HG03439 (cell line): ENCODE measurements at regions not wholly inside any gene's neighbourhood (a gene's known extent, or its start where the extent isn't known, plus 50 kb on each side); places are given as distances from the start of the nearest gene placed in this dataset.
A peak's percentile ranks its signal among the peaks of the same experiment; 100 is the strongest.
"Not testable (repeated sequence)": the region's sequence is repeated elsewhere in the genome, so short reads cannot be mapped to it uniquely, and the experiment has no call there.

ENCODE experiments used
- ATAC-seq: cut with Tn5 transposase; IDR thresholded peaks from one replicate; pipeline ENCODE4 v1.9.1; 2021; ENCODE audit warnings: mild to moderate bottlenecking, moderate library complexity; ENCODE audit not compliant: unreplicated experiment

DNA sequence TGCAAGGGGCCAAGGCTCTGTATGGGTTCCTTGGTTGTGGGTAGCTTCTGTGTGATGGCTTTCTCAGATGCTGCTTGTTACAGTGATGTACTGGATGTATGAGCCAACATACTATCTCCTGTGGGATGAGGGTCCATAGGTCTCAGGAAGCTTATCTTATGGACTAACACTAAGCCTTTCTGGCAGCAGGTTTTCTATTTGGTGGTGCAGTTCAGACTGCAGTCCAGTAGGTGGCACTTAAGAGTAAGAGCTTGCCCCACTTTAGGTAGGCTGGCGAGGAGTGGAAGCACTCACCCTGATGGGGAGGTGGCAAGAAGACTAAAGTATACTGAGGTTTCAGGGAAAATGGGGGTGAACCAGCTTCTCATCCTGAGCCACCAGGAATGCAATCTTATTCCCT, 306.7 kb upstream of the MAOA start:
- peak; percentile 58 for ATAC-seq

DNA sequence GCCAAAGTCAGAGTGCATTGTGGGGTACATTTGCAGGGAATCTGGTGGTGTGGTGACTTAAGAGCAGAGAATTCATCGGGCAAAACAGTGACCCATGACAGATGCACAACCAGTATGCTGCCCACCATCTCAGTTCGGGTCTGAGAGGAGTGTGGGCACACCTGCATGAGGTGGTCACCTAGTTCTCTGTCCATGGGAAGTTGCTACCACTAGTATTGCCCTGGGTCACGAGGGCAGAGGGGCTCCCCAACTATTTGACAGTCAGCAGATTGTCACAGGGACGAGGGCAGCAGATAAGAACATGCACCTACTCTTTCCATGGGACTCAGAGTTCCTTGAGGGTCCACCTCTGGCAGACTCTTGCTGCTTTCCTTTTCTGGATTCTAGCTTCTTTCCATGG, 305.2 kb upstream of the MAOA start:
- no peak for ATAC-seq

DNA sequence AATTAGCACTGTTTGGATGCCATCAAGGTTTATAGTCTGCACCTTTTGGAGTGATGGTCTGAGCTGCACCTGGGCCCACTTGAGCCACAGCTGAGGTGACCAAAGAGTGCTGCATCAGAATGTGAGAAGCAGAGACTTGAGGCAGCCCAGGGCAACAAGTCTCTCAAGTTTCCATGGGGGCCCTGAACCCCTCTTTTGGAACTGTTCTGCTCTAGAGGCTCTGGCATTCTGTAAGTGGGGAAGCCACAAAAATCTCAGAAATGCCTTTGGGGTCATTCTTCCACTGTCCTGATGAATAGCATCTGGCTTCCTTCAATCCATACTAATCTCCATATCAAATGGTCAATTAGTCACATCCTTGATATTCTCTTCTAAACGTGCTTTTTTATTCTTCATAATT, 298.4 kb upstream of the MAOA start:
- ATAC-seq = no peak

DNA sequence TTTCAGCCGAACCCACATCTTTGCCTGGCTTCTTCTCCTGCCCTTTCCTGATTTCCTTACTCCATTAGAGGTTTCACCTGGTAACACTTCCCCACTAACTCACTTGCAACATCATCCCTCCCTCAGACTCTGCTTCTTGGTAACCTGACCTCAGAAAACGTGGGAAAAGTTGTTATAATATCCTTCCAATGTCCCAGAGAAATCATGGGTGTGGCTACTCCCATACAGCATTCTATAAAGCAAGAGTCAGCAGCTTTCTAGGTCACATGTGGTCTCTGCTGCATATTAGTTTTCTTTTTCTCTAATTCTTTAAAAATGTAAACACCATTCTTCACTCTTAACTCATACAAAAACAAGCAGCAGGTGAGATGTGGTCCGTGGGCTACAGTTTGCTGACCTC, 283.1 kb upstream of the MAOA start:
- ATAC-seq = no peak

DNA sequence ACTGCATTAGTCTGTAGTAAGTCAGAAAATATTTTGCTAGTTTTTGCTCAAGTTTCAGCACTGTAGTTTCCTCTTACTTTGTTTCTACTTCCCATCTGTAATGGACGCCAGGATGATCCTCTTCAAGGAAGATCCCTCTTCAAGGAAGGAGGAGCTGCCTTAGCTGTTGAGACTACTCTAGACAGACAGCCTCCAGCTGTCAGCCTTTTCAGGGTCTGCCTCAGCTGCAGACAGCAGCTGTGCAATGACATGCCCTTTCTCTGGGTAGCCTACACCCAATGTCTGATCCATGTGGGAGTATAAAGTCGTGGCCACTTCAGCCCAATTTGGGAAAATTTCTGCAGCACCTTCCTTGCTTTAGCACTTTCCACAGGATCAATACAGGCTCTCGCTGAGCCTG, 281.0 kb upstream of the MAOA start:
- ATAC-seq = no peak

DNA sequence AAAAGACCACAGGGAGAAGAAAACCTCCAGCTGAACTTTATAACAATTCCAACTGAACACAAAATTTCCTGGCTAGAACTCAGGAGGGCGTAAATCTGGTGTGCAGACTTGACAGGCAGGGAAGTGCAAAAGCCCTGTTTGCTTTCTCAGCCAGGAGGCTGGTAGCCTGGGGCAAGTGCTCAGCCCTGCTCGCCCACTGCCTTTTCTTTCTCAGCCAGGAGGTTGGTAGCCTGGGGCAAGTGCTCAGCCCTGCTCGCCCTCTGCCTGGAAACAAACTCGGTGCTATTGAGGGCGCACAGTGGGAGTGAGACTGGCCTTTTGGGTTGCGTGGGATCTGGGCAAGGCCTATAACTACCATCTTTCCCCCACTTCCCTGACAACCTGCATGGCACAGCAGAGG, 275.4 kb upstream of the MAOA start:
- no peak for ATAC-seq

DNA sequence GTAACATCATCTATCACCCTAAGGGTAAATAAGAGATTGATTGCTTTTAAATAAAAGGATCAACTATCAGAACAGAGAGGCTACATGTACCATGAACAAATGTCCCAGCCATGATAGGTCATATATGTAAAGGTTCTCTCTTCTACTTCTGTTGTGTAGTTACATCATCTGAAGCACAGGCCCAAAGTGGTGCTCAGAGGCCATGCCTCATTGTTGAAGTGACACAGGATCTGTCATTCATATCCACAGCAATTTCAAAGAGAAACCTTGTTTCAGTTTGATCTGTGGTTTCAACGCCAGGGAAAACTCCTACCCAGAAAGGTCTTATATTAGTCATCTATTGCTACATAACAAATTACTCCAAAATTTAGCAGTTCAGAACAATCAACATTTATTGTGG, 269.2 kb upstream of the MAOA start:
- no peak for ATAC-seq

DNA sequence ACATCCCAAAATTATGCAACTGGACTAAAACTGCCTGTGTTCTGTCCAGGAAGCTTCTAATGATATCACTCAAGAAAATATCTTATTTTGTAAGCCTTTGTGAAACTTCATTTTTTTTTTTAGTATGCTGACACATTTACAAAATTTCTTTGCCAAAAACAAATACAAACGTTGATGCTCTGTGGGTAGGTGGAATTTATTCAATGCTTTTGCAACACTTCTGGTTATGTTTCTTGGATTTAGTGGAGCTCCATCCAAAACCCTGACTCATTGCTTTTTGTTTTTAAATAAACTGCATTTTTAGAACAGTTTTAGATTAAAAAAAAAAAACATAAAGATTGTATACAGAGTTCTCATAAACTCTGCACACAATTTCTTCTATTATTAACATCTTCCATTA, 250.9 kb upstream of the MAOA start:
- ATAC-seq = no peak

DNA sequence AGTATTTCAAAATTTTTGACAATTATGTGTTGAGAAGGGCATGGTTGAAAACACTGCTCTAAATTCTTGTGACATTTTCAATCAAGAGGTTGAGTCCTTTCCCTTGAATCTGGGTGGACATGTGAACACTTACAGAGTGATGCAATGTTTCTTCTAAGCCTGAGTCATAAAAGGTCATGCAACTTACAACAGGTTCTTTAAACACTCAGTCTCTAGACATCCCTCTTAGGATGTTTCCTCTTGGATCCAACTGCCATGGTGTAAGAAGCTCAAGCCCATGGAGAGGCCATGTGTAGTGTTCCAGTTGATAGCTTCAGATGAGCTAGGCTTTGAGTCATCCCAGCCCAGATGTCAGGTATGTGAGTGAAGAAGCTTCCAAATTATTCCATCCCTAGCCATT, 232.2 kb upstream of the MAOA start:
- ATAC-seq = no peak

DNA sequence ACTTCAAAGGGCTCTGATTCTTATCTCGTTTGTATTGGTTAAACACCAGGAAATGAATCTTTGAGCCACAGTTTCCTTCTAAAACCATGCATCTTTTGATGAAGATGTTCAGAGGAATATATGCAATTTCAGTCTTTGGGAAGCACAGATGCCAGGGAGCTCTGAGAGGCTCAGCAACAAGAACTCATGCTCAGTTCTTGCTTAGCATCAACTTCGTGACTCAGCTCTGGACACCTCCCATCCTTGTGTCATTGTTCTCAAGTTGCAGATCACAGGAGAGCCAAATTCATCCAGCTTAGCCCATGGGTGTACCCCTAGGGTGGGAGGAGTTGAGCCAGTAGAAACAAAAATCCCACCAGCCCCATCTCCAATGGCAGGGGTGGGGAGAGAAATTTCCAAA, 219.6 kb upstream of the MAOA start:
- no peak for ATAC-seq

DNA sequence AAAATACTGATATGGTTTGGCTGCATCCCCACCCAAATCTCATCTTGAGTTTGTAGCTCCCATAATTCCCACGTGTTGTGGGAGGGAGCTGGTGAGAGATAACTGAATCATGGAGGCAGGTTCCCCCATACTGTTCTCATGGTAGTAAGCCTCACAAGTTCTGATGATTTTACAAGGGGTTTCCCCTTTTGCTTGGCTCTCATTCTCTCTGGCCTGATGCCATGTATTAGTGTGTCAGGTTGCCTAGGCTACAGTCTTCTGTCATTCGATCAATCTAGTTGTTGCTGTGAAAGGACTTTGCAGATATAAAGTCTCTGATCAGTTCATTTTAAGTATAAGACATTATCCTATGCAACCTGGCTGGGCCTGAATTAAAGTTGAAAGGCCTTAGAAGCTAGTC, 209.3 kb upstream of the MAOA start:
- ATAC-seq = no peak

DNA sequence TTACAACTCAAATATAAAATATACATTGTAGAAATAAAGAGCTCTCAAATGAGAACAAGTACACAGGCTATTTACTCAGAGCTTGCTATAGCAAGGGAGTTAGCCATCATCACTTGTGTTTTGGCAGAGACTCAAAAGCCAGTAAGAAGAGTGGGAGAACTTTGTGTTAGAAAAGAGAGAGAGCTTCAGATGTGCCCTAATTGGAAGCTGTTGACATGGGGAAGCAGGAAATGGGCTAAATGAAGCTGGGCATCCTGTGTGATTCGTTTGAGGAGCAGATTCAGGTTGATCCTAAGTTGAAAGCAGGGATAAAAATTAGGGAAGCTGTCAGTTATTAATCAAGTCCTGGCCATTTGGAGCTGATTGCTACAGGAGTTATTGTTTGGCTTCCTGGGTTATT, 207.4 kb upstream of the MAOA start:
- ATAC-seq = no peak

DNA sequence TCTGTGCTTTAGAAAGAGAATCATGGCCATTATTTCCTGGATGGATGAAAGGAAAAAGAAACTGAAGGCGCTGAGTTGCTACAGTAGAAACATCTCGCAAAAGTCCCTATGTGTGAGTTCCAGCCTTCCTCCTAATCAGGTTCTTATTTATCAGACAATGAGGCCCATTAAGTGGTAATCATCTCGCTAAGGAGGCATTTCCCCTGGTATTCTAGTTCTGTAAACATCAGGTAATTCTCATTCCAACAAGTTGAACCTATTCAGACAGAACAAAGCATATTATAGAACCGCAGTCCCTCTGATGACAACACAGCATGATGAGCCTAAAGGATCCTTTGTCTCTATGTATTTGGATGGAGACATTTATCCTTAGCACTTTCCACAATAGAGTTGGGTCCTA, 205.7 kb upstream of the MAOA start:
- no peak for ATAC-seq

DNA sequence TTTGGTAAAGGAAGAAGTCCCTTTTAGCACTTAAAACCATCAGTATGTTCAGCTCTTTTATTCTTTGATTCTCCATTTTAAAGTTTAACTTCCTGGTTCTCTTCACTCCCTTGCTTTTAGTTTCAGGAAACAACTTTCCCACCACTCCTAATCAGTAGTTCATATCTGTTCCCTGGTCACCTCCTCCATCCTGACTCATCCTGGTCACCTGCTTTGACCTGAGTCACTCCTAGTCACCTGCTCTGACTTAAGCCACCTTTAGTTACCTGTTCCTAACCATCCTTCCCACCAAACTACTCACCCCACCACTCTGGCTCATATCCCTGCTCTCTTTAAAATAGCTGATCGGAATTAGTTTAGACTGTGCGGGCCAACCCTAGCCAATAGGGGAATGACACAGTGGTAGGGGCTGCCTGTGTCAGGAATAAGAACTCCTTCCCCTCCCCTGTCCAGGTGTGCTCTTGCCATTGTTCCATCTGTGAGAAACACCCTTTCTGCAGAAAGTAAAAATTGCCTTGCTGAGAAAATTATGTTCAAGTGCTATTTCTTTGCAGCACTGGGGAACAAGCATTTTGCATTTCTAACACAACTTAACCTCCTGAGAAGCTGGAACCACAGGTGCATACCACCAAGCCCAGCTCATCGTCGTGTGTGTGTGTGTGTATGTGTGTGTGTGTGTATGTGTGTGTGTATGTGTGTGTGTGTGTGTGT, 204.0 kb upstream of the MAOA start:
- not testable (repeated sequence) for ATAC-seq

DNA sequence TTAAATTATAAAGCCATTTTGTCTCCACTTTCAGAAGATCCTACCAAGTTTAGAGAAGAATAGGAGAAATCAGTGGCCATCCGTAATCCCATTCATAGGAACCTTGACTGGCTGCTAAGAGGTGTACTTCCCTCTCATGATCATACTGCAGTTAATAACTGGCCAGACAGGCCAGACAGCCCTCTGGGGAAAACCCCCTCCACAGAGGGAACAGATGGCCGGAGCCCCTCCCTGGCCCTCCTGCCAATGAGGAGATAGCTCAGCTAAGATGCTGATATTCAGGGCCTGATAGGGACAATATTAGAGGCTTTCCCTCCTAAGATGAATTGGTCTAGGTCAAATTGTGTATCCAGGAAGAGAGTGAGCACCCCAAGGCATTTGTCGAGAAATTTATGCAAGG, 200.0 kb upstream of the MAOA start:
- ATAC-seq = no peak

DNA sequence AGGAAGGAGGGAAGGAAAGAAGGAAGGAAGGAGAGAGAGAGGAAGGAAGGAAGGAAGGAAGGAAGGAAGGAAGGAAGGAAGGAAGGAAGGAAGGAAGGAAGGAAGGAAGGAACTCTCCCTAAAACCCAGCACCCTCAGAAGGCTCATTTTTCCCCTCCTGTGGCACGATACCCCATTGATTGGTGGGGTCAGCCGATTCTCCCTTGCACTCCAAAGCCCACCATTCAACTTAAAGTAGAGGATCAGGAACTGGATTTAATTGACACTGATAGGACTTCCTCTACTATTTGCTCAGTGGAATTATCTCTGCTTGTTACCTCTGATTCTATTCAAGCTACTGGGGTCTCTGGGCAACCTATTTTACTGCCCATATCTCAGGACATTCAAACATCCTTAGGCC, 199.2 kb upstream of the MAOA start:
- ATAC-seq = no peak

DNA sequence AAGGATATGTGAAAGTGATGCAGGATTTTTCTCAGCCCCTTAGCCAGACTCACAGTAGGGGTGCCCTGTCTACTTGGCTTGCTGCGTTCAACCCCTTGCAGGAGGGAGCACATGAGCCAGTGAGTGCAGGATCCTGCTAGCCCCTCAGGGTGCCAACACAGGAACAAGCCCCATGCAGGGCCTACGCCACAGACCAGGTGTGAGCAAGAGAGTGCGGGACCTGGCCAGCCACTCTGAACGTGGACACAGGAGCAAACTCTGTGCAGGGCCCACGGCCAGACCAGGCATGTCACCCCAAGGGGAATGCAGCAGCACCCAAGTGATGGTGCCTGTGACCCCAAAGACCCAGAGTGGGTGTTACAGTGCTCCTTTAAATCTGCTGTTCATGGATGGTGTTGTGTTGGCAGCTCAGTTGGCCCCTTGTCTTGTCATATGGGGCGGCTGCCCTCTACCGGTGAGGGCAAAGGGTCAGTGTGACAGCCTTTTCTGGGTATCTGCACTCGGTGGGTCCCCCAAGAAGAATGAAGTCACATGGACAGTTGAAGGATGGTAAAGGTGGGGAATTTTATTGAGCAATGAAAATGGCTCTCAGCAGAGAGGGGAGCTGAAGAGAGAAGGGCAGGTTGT, 188.4 kb upstream of the MAOA start:
- ATAC-seq = no peak

DNA sequence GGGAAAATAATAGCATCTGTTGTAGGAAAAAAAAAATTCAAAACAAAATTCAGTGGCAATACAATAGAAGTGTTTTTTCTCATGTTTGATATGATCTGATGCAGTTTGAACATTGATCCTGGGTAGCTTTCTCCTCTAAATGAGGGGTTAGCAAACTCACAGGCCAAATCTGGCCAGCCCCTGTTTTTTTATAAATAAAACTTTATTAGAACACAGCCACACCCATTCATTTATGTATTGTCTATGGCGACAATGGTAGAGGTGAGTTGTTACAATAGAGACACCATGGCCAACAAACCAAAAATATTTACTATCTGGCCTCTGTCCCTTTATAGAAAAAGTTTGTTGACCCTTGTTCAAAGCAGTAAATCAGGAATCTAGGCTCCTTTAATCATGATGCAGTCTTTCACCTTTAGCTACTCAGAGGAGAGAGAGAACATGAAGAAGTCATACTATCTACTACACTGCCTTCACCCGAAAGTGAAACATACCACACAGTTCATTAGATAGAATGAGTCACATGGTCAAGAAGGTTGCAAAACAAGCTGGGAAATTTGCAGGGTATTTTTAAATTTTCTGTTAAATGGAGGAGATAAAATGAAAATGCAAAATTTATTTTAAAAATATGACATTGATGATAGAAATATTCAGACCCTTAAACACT, 186.6 kb upstream of the MAOA start:
- peak; percentile 54 for ATAC-seq

DNA sequence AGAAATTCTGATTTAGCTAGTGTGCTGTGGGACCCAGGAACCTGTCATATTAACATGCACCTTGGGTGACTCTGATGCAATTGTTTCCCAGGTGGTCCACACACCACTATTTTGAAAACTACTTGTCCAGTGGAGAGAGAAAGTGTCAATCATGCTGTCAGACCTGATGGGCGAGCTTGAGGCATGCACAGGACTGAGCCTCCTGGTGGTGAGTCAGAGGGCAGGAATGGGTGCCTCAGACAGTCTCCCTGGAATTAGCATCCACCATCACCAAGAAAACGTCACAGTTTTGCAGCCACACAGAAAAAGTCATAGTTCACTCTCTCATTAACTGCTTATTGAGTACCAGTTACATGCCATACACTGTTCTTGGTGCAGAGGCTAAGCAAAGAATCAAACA, 181.8 kb upstream of the MAOA start:
- no peak for ATAC-seq

DNA sequence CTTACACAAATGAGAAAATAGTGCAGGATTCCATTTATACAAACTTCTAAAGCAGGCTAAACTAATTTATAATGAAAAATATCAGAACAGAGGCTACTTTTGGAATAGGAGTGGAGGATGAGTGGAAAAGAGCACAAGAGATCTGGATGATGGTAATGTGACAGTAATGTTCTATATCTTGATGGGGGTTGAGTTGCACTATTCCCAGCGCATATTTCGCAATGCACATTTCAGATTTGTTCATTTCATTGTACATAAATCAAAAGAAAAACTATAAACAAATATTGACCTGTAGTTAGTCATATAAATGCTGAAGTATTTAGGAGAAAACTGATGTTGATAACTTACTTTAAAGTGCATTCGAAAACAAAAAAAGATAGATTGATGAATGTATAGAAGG, 177.0 kb upstream of the MAOA start:
- ATAC-seq = no peak

DNA sequence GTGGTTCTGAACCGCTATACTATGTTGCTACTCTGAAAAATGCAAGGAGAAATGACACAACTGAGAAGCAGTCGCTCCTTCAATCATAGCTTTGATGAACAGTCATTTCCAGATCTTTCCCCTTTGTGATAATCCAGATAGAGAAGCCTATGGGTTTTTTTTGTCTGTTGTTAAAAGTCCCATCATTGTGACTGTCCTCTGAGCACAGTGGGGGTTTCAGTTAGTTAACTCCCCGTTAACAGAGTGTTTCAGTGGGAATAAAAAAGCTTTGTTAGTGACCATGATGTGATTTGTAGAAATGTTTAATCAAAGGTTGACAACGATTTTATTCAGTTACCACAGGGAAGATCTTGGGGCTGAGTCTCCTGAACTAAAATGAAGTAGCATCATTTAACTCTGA, 176.2 kb upstream of the MAOA start:
- ATAC-seq = no peak

DNA sequence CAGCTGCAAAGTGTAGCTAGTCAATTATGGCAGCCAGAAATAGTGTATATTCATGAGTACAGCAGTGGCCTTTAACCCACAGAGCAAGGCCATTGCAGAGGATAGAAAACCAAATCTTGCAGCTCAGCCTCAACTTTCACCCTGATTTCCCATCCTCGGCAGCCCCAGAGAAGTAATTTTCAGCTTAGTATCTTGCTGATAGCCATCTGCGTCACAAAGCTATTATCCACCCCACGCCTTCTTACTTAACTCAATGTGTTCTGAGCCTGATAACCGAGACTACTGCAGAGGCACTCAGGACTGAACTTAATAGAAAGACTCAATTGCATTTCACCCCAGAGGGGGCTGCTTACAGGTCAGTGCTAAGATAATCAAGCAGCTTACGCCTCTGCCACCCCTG, 174.5 kb upstream of the MAOA start:
- no peak for ATAC-seq

DNA sequence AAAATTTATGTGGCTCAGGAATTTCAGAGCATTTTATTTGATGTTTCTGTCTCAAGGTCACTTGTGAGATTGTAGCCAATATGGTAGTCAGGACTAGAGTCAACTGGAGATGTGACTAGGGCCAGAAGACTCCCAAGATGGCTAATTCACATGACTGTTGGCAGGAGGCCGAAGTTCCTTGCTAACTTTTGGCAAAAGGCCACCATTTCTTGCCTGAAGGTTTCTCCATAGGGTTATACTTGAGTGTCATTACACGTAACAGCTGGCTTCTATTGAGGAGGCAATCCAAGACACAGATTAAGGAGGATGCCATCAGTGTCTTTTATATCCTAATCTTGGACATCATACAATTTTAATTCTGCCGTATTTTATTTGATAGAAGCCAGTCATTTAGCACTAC, 162.3 kb upstream of the MAOA start:
- no peak for ATAC-seq
